ENCODE measurements at regions not wholly inside any gene's neighbourhood (a gene's known extent, or its start where the extent isn't known, plus 50 kb on each side); places are given as distances from the start of the nearest gene placed in this dataset.

DNA sequence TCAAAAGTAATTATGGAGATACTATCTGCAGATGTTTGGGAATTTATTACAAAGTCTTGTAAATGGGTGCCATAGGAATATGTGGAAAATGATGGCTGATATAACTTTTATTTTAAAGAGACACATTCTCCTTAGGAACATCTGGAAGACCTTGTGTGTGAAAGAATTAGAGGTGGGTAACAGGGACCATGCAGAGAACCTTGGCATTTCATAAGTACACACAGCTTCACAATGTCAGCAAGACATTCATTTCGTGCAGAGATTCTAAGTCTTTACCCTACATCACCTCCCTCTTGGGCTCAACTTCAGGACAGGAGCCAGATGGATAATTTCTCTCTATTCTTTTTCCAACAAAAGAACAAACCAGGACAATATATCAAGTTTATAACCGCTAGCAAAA is 458.1 kb upstream of the INTU start:
- TF ChIP-seq EZH2 (IDR thresholded peaks at IDR 0.05; ENCODE audit: insufficient read depth, low read length), result no peak
- TF ChIP-seq, protein P1, sequence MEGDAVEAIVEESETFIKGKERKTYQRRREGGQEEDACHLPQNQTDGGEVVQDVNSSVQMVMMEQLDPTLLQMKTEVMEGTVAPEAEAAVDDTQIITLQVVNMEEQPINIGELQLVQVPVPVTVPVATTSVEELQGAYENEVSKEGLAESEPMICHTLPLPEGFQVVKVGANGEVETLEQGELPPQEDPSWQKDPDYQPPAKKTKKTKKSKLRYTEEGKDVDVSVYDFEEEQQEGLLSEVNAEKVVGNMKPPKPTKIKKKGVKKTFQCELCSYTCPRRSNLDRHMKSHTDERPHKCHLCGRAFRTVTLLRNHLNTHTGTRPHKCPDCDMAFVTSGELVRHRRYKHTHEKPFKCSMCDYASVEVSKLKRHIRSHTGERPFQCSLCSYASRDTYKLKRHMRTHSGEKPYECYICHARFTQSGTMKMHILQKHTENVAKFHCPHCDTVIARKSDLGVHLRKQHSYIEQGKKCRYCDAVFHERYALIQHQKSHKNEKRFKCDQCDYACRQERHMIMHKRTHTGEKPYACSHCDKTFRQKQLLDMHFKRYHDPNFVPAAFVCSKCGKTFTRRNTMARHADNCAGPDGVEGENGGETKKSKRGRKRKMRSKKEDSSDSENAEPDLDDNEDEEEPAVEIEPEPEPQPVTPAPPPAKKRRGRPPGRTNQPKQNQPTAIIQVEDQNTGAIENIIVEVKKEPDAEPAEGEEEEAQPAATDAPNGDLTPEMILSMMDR (IDR thresholded peaks at IDR 0.05; ENCODE audit: insufficient read depth, low read depth, low read length), result no peak
